ENCODE measurements at regions not wholly inside any gene's neighbourhood (a gene's known extent, or its start where the extent isn't known, plus 50 kb on each side); places are given as distances from the start of the nearest gene placed in this dataset.

GRCh38 chr1:238141353-238141752, 250.6 kb upstream of the ZP4 start:
- TF ChIP-seq, protein P1, sequence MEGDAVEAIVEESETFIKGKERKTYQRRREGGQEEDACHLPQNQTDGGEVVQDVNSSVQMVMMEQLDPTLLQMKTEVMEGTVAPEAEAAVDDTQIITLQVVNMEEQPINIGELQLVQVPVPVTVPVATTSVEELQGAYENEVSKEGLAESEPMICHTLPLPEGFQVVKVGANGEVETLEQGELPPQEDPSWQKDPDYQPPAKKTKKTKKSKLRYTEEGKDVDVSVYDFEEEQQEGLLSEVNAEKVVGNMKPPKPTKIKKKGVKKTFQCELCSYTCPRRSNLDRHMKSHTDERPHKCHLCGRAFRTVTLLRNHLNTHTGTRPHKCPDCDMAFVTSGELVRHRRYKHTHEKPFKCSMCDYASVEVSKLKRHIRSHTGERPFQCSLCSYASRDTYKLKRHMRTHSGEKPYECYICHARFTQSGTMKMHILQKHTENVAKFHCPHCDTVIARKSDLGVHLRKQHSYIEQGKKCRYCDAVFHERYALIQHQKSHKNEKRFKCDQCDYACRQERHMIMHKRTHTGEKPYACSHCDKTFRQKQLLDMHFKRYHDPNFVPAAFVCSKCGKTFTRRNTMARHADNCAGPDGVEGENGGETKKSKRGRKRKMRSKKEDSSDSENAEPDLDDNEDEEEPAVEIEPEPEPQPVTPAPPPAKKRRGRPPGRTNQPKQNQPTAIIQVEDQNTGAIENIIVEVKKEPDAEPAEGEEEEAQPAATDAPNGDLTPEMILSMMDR (IDR thresholded peaks at IDR 0.05), result no peak
- TF ChIP-seq POLR2A (IDR thresholded peaks at IDR 0.05), result no peak
